Stomach (tissue), 8 donors: ENCODE measurements at regions not wholly inside any gene's neighbourhood (a gene's known extent, or its start where the extent isn't known, plus 50 kb on each side); places are given as distances from the start of the nearest gene placed in this dataset.

ENCODE experiments used
- DNase-seq, 2 donors: peaks; one replicate each; pipeline versions ENCODE4 v3.0.0 to v3.0.0-alpha.2; 2013 to 2019
- H3K27ac ChIP-seq, 5 donors: fragments of 200-600 bp in 4 of 5; sonication (generic) in 4 of 5; one replicate each; pipeline ENCODE4 v1.5.1; 2013 to 2019; ENCODE audit warnings: mild to moderate bottlenecking in 1 of 5, moderate library complexity in 1 of 5
- H3K27me3 ChIP-seq, 3 donors: fragments of 200-600 bp; sonication (generic); one replicate each; pipeline ENCODE4 v1.5.1; 2017 to 2019; ENCODE audit warnings: mixed run types in 1 of 3
- H3K36me3 ChIP-seq, 4 donors: fragments of 200-600 bp; sonication (generic); 1 replicate in 3 of 4; 2 replicates in 1 of 4; pipeline ENCODE4 v1.5.1; 2016 to 2019
- H3K4me1 ChIP-seq, 4 donors: fragments of 200-600 bp; sonication (generic); one replicate each; pipeline ENCODE4 v1.5.1; 2016 to 2019
- H3K4me3 ChIP-seq, 4 donors: fragments of 200-600 bp; sonication (generic) in 3 of 4; one replicate each; pipeline ENCODE4 v1.5.1; 2016 to 2019; ENCODE audit warnings: mild to moderate bottlenecking in 1 of 4
- H3K9me3 ChIP-seq, 4 donors: fragments of 200-600 bp; sonication (generic); one replicate each; pipeline ENCODE4 v1.5.1; 2016 to 2019
- EP300 ChIP-seq: sonication (generic); formaldehyde crosslinking; IDR thresholded peaks from one replicate; pipeline ENCODE4 v1.6.1; 2017; ENCODE audit warnings: antibody characterized with exemption
- POLR2A ChIP-seq, 4 donors: fragments of 450-650 bp; IDR thresholded peaks; one replicate each; pipeline ENCODE4 v1.6.1; 2016; ENCODE audit warnings: antibody characterized with exemption in 4 of 4, control low read depth in 2 of 4, mild to moderate bottlenecking in 1 of 4, moderate library complexity in 1 of 4
- POLR2AphosphoS5 ChIP-seq, 3 donors: sonication (generic); formaldehyde crosslinking; IDR thresholded peaks; one replicate each; pipeline ENCODE4 v1.6.1; 2016; ENCODE audit warnings: antibody characterized with exemption in 3 of 3
- WGBS, 5 donors: extraction: QIAGEN DNeasy Blood & Tissue Kit in 3 of 5; methylation state at CpG; one replicate each; pipeline versions ENCODE4 v1.1.5 to v1.1.7; 2013 to 2018; 5-methylcytosine and 5-hydroxymethylcytosine counted together
- intact Hi-C: fragments of 100-400 bp; cut with DNase I; formaldehyde crosslinking; loops from one replicate; pipeline ENCODE4 v1.15.1; 2023; ENCODE audit warnings: low total_unique reads
- TF ChIP-seq, protein P1 (sequence below), 7 experiments: fragments of 450-650 bp in 4 of 7; fragments of 200-600 bp in 3 of 7; sonication (generic) in 3 of 7; IDR thresholded peaks; one replicate each; pipeline ENCODE4 v1.5.1; 2016 to 2019; ENCODE audit warnings: antibody characterized with exemption in 7 of 7, control low read depth in 2 of 7, mild to moderate bottlenecking in 1 of 7
- donor health status: healthy with polysubstance abuse.
- donor health status: Bipolar disorder and iron deficiency.
- donor health status: healthy.

DNA sequence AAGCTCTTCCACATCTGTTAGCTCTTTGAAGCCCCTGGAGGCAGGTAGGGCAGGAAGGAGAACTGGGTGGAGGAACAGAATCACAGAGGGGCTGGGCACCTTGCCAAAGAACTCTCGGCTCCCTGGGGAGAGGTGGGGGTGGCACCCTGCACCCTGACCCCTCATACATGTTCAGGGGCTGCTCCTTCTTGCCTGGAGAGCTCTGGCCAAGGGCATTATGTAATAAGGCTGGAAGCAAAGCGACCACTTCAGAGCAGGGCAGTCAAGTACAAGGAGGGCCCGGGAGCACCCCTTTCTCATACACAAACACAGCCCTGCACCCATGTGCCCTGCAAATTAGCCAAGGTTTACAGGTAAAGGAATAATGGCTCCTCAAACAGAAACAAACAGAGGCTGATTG, 351.9 kb upstream of the TSHZ3 start:
- WGBS, 5 donors: 35 to 52% (median 45%) methylated on average over 3 of the region's 3 CpGs
- TF ChIP-seq, protein P1, sequence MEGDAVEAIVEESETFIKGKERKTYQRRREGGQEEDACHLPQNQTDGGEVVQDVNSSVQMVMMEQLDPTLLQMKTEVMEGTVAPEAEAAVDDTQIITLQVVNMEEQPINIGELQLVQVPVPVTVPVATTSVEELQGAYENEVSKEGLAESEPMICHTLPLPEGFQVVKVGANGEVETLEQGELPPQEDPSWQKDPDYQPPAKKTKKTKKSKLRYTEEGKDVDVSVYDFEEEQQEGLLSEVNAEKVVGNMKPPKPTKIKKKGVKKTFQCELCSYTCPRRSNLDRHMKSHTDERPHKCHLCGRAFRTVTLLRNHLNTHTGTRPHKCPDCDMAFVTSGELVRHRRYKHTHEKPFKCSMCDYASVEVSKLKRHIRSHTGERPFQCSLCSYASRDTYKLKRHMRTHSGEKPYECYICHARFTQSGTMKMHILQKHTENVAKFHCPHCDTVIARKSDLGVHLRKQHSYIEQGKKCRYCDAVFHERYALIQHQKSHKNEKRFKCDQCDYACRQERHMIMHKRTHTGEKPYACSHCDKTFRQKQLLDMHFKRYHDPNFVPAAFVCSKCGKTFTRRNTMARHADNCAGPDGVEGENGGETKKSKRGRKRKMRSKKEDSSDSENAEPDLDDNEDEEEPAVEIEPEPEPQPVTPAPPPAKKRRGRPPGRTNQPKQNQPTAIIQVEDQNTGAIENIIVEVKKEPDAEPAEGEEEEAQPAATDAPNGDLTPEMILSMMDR (IDR thresholded peaks at IDR 0.05): no peak
- no peak for TF ChIP-seq POLR2AphosphoS5 (IDR thresholded peaks at IDR 0.05)
- TF ChIP-seq EP300: no peak
- TF ChIP-seq POLR2A (IDR thresholded peaks at IDR 0.05): no peak
- intact Hi-C loops: no loop called here
- peaks cover 0 to 17% (median 9%) of the 10 kb centered on the region in 4 donors for H3K9me3 ChIP-seq
- DNase-seq: no peak
- H3K27ac ChIP-seq: no peak overlapping the region
- no peaks in the 10 kb centered on the region for H3K4me1 ChIP-seq
- no peaks in the 10 kb centered on the region for H3K36me3 ChIP-seq
- no peak overlapping the region for H3K4me3 ChIP-seq
- no peaks in the 10 kb centered on the region for H3K27me3 ChIP-seq

DNA sequence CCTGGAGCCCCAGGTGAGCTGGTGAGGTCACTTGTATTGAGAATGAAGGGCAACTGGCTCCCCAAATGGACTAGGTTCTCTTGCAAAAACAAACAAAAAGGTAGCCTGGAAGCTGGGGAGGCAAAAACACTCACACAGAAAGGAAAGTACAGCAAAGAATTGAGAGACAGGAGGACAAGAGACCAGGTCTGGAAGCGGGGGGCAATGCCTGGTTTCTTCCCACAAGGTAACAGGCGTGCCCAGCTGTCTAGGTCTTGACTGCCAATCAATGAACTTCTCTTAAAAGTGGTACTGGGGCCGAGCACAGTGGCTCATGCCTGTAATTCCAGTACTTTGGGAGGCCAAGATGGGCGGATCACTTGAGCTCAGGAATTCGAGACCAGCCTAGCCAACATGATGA, 356.4 kb upstream of the TSHZ3 start:
- Histone ChIP-seq H3K36me3 (no peaks in the 10 kb centered on the region), H3K27ac (no peak overlapping the region), H3K27me3 (no peaks in the 10 kb centered on the region), H3K4me1 (no peaks in the 10 kb centered on the region), H3K9me3 (peaks cover 0 to 17% (median 10%) of the 10 kb centered on the region in 4 donors), H3K4me3 (no peak overlapping the region)
- no peak for DNase-seq
- TF ChIP-seq, protein P1 (IDR thresholded peaks at IDR 0.05): no peak
- TF ChIP-seq EP300: no peak
- TF ChIP-seq POLR2A (IDR thresholded peaks at IDR 0.05): no peak
- no peak for TF ChIP-seq POLR2AphosphoS5 (IDR thresholded peaks at IDR 0.05)
- intact Hi-C loops: no loop called here
- WGBS, 5 donors: 77 to 84% (median 79%) methylated on average over 5 of the region's 5 CpGs

DNA sequence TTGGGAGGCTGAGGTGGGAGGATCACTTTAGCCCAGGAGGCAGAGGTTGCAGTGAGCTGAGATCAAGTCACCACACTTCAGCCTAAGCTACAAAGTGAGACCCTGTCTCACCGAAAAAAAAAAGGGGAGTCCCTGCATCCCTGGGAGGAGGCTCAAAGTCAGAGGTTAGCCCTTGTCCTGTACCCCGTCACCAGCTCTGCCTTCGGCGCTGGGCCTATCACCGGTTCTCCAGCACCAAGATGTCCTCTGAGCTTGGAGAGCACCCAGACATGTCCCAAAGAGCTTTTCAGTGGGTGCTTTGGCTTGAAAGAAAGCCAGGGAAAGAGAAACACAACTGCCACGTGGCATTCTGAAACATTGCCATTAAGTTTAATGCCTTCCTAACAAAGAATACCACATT, 356.9 kb upstream of the TSHZ3 start:
- Histone ChIP-seq H3K4me1 (no peaks in the 10 kb centered on the region), H3K36me3 (no peaks in the 10 kb centered on the region), H3K27ac (no peak overlapping the region), H3K4me3 (no peak overlapping the region), H3K9me3 (peaks cover 0 to 17% (median 12%) of the 10 kb centered on the region in 4 donors), H3K27me3 (no peaks in the 10 kb centered on the region)
- intact Hi-C loops: no loop called here
- TF ChIP-seq EP300 (no peak), POLR2A (IDR thresholded peaks at IDR 0.05) (no peak), POLR2AphosphoS5 (IDR thresholded peaks at IDR 0.05) (no peak)
- TF ChIP-seq, protein P1 (IDR thresholded peaks at IDR 0.05): no peak
- no peak for DNase-seq
- 83 to 93% (median 84%) methylated on average over 6 of the region's 6 CpGs for WGBS, 5 donors

DNA sequence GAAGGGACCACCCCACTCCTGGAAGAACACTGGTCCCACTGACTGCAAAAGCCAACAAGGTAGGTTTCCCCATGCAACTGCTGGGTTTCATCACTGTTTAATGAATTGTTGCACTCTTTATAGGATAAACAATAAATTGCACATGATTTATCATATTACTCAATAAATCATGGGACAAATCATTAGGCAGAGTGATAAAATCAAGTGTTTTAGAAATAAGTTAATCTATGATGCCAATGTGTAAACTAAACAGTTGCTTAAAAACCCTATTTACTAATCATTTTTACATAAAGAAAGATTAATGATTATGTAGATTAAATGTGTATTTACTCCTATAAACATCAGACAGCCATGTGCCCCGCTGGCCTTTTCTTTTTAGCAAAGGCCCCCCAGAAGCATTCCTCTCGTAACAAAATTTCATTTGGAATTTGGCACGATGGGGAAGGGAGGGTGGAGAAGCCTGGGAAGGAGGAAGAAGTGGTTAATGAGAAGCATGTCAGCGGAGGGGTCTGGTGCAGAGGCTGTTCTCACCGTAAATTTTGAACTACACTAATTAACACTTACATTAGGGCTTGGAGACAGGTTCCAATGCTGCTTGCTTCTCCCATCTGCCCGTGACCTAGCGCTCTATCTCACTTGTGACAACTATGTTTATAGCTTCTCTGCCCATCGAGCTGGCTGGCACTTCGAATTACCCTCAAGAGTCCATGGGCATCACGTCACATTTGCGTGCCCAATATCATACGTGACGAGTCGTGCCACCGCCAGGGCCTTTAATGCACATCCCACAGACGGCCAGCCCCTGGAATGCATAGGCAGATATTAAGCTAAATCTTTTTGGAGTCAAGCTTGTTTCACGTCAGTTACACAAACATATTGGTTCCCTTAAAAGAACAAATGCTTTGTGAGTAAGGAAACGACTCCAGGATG, 357.7 kb upstream of the TSHZ3 start:
- WGBS, 5 donors: 69 to 79% (median 78%) methylated on average over 18 of the region's 18 CpGs
- no peak overlapping the region for H3K4me3 ChIP-seq
- TF ChIP-seq, protein P1 (IDR thresholded peaks at IDR 0.05): no peak
- TF ChIP-seq POLR2AphosphoS5 (IDR thresholded peaks at IDR 0.05): no peak
- no peak for TF ChIP-seq POLR2A (IDR thresholded peaks at IDR 0.05)
- TF ChIP-seq EP300: no peak
- H3K36me3 ChIP-seq: no peaks in the 10 kb centered on the region
- intact Hi-C loops: no loop called here
- H3K27ac ChIP-seq: no peak overlapping the region
- DNase-seq: no peak
- peaks cover 0 to 19% (median 13%) of the 10 kb centered on the region in 4 donors for H3K9me3 ChIP-seq
- no peaks in the 10 kb centered on the region for H3K4me1 ChIP-seq
- H3K27me3 ChIP-seq: no peaks in the 10 kb centered on the region
